CD4-positive, alpha-beta T cell treated with Interleukin-1 beta for 1 hour (primary cell): ENCODE measurements at regions not wholly inside any gene's neighbourhood (a gene's known extent, or its start where the extent isn't known, plus 50 kb on each side); places are given as distances from the start of the nearest gene placed in this dataset.

Experiments
- DNase-seq, 2 donors: peaks; one replicate each; pipeline ENCODE4 v3.0.0-alpha.2; 2020 to 2022

- no peak for DNase-seq
These were observed 1176.7 kb upstream of the CDH9 start for GRCh38 chr5:28215091-28215490.

DNA sequence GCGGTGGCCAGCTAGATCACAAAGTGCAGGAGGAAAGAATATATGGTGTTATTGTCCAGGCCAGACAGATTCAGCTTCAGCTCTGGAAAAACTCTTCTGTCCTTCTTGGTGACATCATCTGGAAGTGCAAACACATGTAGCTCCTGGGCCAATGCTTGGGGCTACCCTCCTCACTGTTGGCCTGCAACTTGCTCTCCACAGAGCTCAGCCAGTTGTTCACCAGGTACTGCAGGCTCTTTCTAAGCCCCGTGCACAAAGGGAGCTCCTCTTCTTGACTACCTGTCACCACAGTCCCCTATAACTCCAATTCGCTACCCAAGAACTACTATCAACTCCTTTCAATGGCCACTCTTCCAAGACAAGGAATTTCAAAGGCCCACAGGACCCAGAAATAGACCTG is 1175.9 kb upstream of the CDH9 start:
- no peak for DNase-seq

GRCh38 chr5:28208356-28208755 is 1170.0 kb upstream of the CDH9 start:
- DNase-seq = no peak

DNA sequence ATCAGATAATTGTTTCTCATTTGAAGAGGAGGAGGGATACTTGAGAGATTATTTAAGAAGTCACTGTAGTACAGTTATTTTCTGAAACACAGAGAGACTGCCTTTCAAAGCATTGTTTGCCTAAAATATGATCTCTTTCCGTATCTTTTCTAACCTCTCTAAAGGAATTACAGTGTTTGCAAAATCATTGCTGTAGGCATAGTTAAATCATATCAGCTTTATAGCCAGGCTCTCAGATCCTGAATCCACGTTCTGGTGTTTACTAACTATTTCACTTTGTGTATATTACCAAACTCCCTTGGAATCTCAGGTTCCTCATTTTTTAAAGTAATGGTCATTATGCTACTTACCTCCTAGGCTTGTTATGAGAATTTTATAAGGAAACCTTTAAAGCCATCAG is 1151.6 kb upstream of the CDH9 start:
- DNase-seq = no peak

GRCh38 chr5:28174691-28175090 is 1136.3 kb upstream of the CDH9 start:
- no peak for DNase-seq

DNA sequence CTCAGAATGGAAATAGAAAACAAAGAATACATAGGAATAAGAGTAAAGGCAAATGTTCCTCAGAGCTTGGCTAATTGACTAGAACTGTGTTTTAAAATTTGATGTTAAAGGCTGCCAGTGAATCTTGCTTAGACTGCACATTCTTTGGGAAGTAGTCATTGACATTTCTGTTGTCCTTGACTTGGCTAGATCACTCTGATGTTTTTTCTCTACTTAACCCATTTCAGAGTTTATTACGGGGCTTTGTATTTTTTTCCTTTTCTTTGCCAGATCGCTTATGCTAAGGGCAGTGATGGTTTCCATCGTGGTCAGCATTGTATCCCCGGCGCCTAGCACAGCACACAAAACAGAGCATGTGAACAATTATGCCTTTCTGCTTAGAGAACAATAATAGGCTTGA is 1126.7 kb upstream of the CDH9 start:
- no peak for DNase-seq

GRCh38 chr5:28164568-28164967 is 1126.2 kb upstream of the CDH9 start:
- no peak for DNase-seq

DNA sequence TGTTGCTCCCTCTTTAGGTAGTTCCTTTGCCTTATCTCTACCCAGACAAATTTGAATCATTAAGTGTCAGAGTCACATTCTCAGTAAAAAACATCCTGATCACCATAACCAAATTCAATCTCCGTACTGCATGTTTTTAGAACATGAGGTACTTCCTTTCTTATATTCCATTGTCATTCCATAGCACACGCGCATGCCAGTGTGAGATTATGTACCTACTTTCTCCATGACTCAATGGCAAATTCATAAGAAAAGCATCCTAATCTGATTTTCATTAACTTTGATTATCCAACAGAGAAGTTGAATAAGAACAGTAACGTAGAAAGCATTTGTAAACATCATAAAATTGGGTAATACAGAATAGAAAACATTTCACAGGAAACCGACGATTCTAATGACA is 1118.6 kb upstream of the CDH9 start:
- DNase-seq = no peak

DNA sequence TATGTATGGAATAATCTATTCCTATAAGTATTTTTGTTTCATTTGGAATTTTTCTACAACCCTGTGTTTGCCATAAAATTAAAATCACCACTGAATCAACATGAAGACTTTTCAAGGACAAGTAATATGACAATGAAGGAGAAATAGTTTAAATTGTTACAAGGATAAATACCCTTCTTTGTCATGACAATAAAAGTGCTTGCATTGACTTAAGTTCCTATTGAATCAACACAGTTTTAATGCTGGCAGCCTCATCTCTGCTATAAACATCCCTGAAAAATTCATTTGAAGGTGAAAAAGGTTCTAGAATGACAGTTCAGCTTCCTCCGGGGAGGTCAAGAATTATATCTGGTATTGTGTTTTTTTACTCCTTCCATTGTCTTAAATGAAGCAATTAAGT is 1105.1 kb upstream of the CDH9 start:
- no peak for DNase-seq

GRCh38 chr5:28132151-28132550 is 1093.8 kb upstream of the CDH9 start:
- DNase-seq = no peak

- no peak for DNase-seq
These were observed 1079.3 kb upstream of the CDH9 start for GRCh38 chr5:28117691-28118090.

- no peak for DNase-seq
These were observed 1078.9 kb upstream of the CDH9 start for GRCh38 chr5:28117273-28117672.

- DNase-seq = no peak
These were observed 1072.4 kb upstream of the CDH9 start for GRCh38 chr5:28110781-28111180.

DNA sequence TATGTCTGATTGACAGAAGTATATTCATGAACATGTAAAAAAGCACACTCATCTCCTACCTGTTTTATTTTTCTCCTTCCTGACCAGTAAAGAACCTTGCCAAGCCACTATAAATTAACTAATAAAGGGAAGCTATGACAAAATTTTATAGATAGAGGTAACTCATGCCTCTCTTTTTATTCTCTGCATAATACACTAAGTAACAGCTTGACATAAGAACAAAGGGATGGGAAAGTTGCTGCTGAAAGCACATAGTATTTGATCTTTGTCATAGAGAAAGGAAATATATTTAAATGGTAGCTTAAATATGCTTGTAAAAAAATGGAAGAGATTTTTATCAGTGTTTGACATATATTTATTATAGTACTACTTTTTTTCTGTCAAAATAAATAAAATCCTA is 1065.7 kb upstream of the CDH9 start:
- DNase-seq = no peak

DNA sequence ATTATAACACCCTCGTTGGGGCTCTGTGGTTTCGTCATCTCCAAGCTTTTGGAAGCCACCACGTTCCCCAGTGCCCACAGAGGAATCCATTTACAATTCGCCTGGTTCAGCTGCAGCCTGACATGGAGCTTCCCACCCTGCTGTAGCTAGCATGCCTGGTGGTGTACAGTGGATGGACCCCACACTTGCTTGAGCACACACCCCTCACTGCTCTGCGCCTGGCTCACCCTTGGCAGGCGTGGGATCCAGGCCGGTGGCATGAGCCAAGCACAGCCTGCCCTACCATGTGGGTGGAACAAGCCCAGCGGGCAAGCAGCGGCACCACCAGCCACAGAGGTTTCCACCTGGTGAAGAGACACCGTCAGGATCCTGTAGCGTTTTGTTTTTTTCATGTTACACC is 1045.7 kb upstream of the CDH9 start:
- DNase-seq = no peak

DNA sequence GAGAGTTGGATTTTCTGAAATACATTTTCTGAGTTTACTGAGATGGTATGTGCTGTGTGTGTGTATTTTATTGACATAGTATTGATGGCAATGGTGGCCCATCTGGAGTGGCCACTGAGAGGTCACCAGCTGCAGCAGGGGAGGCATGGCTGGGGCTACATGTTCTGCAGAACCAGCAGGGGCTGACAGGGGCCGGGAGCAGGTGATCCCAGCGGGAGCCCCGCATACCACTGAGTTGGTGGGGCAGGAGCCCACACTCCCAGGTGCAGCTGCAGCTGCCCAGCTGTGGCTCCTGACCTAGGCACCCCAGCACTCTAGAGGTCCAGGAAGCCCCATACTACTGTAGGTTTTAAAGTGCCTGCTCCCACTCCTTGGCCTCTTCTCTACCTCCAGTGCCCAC is 1044.2 kb upstream of the CDH9 start:
- no peak for DNase-seq

GRCh38 chr5:28077291-28078240 is 1039.2 kb upstream of the CDH9 start:
- no peak for DNase-seq

DNA sequence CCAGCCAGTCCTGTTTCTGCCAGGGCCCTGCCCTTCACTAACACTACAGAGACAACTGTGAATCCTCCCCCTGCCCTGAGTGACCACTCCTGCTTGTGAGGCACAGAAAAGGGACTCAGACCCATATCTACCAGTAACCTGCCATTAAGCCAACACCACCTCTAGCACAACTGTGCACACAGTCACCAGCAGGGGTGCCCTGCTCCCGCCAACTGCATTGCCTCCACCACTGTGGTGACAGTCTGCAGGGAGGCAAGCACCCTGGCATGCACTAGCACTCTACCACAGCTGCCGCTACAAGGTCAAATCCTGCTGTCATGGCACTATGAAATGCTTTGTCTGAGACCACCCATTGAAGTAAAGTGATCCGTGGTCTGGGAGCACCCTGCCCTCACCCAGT is 1028.5 kb upstream of the CDH9 start:
- no peak for DNase-seq

DNA sequence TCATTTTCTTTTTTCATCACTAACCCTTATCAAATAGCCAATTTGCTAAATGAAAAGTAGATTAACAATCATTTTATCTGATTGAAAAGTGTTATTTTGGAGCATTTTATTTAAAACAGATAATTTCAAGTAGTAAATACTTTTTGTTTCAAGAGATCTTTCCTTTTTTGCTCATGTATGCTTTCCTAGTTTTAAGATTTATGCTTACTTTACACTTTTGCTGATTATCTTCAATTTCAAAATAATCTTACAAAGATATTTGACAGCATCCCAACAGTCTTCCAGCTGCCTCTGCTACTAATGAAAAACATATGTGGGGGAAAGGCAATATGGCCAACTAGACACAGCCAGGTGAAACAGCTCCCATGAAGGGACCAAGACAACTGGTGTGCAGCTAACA is 1027.3 kb upstream of the CDH9 start:
- no peak for DNase-seq

- DNase-seq = no peak
These were observed 1008.2 kb upstream of the CDH9 start for GRCh38 chr5:28046596-28046995.

GRCh38 chr5:28027851-28028250 is 989.5 kb upstream of the CDH9 start:
- no peak for DNase-seq

DNA sequence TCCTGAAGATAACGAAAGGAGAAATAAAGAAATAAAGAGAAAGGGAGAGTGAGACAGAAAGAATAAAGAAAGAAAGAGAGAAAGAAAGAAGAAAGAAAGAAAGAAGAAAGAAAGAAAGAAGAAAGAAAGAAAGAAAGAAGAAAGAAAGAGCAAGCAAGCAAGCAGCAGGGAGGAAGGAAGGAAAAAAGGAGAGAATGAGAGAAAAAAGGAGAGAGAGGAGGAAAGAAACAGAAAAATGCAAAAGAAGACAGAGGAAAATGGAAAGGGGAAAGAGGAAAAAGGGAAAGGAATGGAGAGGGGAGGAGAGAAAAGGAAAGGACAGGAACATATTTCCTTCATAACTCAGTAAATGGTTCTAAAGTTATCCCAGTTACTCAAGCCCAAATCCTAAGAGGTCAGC is 978.8 kb upstream of the CDH9 start:
- DNase-seq = no peak

DNA sequence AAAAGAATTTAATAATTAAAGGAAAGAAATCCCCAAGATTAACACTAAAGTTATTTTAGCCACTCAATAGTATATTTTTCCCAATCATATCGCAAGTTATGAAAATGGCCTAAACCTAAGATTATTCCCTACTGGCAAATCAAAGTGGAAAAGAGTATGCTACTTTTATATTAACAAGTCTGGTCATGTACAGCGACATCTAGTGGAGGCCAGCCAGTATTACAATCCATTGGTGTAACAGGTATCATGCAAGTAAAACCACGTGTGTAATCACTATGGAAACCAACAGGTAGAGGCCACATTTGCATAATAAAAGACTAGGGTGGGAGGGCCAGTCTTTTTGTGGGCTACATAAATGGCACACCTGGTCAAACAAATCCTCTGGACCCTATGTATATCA is 976.4 kb upstream of the CDH9 start:
- no peak for DNase-seq

- no peak for DNase-seq
These were observed 974.2 kb upstream of the CDH9 start for GRCh38 chr5:28012538-28012937.

- no peak for DNase-seq
These were observed 971.2 kb upstream of the CDH9 start for GRCh38 chr5:28009576-28009975.
